HG02943 (cell line): ENCODE measurements at regions not wholly inside any gene's neighbourhood (a gene's known extent, or its start where the extent isn't known, plus 50 kb on each side); places are given as distances from the start of the nearest gene placed in this dataset.

Experiments
- ATAC-seq: cut with Tn5 transposase; IDR thresholded peaks from one replicate; pipeline ENCODE4 v1.9.1; 2021; ENCODE audit warnings: mild to moderate bottlenecking, low read depth, moderate library complexity; ENCODE audit not compliant: unreplicated experiment

DNA sequence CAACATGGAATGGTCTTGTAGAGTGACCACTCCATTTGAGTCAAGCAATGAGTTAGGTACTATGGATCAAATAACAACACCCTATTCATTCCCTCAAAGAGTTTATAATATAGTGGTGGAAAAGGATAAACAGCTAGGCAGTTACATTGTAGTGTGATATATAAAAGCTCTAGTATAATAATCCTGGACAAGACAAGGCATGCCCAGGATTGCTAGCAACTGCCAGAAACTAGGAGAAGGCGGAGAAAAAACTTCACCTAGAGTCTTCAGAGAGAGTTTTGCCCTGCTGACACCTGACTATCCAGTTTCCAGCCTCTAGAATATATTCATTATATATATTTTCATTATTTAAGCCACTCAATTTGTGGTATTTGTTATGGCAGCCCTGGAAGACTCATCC is 530.6 kb downstream of the KLF12 start:
- ATAC-seq = no peak

GRCh38 chr13:73602295-73602694 is 531.9 kb downstream of the KLF12 start:
- no peak for ATAC-seq

DNA sequence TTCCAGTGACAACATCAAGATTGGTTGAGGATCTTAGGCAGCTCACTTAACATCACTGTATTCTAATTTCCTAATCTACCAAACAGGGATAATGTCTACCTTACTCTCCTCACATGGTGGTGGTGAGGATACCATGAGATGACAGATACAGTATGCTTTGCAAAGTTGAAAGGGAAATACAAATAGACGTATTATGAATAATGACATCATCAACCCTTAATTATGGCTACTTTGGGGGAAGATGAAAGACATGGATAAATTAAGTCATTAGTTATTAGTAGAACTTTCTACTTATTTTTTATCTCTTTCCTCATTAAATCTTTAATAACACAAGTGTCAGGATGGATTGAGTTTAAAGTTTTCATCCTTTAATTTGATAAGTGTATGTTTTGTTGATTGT is 532.5 kb downstream of the KLF12 start:
- no peak for ATAC-seq

DNA sequence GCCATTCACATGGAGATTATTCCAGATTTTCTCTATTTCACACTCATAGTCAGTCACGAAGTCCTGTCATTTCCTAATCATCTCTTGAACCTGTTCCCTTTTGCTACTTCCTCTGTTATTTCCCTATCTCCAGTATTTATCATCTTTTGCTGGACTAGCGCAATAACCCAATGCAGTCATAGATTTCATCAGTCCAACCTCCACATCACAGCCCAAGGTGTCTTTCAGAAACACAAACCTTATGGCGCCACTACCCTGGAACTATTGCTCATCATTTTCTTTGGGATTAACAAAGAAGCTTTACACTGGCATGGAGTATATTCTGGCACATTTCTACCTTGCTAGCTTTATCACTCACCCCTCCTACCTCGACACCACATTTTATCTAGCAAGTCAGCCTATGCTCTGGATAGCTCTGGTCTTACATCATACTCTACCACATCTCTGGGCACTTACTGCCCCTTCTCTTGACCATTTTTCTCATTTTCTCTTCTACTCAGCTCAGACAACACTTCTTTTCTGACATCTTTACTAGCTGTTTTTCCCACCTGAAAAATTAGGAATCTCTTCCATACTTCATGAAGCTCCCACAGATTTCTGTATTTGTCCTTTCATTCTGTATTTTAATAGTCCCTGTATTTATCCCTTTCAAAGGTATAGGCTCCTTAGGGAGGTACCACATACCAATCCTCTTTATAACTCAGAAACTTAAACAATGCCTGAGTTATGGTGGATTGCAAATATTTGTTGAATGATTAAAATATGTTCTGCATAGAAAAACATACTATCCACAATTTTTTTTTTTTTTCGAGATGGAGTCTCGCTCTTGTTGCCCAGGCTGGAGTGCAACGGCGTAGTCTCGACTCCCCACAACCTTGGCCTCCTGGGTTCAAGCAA is 534.7 kb downstream of the KLF12 start:
- no peak for ATAC-seq

- ATAC-seq = no peak
Measured at GRCh38 chr13:73598020-73598712, 536.0 kb downstream of the KLF12 start.

DNA sequence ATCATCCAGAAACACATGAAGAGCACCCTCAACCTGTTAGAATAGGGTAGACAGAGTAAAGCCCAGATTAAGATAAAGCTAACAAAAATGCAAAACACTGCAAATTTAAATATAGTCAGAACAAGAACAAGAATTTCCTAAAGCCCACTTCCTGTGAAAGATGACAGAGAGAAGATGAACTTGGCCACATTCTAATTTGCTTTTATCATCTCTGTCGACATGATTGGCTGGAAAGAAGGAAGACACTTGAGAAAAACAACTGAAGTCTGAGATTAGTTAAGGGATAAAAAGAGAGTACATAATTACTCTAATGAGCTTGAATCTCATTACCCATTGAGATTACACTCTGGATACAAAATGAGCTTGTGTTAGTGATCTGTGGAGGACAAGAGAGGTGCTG is 537.6 kb downstream of the KLF5 start:
- no peak for ATAC-seq

DNA sequence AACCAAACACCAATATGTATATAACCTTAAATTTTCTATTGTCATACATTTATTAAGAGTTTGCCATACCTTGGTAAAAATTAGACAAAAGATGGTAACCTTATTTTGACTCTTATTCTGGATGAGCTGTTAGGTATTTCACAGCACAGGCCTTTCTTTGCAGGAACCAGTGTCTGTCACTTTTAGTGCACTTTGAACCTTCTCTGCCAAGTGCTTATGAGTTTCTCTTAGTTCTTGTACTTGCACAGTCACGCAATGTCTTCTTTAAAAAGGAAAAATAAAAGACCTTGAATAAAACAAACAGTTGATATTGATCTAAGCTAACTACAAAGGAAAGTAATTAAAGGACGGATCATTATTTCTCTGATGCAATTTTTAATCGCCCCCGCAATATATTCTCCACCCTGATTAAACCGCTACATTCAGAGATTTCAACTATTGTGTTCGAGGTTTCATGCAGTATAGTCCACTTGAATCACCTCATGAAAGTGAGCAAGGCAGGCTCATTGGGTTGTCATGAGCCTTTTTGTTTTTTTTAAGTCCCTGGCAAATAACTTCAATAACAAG is 534.5 kb downstream of the KLF5 start:
- ATAC-seq = no peak

GRCh38 chr13:73591861-73592260 is 533.1 kb downstream of the KLF5 start:
- ATAC-seq = no peak

DNA sequence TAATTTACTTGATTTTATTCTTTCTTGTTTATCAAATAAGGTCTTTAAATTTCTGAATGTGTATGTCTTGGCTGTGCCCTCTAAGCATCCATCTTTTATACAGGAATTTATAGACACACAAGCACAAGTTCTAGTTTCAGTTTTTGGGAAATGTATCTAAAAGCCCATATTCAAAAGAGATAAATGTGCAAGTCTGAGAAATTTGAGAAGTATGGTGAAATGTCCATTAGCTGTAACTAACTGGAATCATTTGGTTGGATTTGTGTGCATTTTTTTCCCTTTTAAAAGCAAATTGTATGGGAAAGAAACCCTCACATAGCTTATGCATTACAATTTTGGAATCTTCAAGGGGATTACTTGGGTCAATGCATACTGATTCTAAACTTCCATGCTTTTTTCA is 532.0 kb downstream of the KLF5 start:
- ATAC-seq = no peak

- ATAC-seq = no peak
Measured at GRCh38 chr13:73585236-73585635, 526.4 kb downstream of the KLF5 start.

GRCh38 chr13:73583331-73583730 is 524.5 kb downstream of the KLF5 start:
- no peak for ATAC-seq

GRCh38 chr13:73580513-73581267 is 521.9 kb downstream of the KLF5 start:
- ATAC-seq = no peak

GRCh38 chr13:73579574-73580274 is 520.9 kb downstream of the KLF5 start:
- ATAC-seq = no peak

GRCh38 chr13:73578251-73578875 is 519.6 kb downstream of the KLF5 start:
- no peak for ATAC-seq

GRCh38 chr13:73576291-73576690 is 517.5 kb downstream of the KLF5 start:
- ATAC-seq = no peak

GRCh38 chr13:73572824-73573223 is 514.0 kb downstream of the KLF5 start:
- no peak for ATAC-seq

DNA sequence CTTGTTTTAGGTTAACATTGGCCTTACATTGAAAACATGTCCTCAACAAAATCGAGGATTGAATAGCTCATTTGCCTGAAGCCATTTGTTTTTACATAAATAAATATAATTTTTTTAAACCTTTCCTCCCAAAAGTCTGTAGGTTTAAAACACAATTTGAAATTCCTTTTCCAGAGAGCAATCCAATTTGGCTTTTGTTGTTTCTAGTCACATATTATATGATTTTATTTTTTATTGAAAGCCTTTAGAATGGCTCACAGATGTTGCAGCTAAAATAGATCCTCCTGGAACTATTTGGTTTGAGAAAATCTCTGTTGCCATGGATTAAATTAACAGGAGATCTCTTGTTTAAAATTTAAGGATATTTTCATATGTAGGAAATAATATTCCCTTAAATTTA is 512.6 kb downstream of the KLF5 start:
- no peak for ATAC-seq

DNA sequence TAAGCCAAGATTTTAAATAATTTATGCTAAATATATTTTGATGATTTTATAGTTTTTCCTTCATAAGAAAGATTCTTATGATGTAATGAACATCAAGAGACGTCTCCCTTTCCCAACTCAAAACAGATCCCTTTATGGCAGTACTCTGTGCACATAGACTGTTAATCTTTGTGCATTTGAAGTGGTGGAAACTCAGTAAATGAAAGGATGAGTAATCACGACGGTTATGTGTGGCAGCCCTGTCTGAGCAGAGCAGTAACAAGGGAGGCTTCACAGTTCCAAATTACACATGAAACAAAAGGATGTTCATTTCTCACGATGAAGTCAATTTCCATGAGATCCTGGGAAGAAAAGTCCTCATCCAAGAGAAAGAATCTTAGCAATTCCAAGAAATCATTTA is 498.1 kb downstream of the KLF5 start:
- no peak for ATAC-seq

GRCh38 chr13:73556128-73556527 is 497.3 kb downstream of the KLF5 start:
- ATAC-seq = no peak

DNA sequence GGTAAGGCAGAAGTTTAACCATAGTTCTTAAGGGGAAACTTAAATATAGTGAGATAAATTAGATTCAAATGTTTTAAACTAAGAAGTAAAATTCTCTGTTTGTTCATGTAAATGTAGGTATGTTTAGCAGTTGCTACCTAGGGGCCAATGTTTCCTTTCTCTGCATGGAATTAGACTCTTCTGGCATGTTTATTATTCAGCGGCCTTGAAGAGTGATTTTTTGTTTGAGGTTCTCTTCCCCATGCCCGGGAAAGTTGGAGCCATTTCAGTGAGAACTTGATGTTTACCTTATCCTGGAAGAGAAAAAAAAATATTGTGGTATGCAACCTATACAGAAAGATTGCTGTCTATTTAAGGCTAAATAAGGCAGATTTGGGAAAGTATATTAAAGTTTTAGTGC is 492.9 kb downstream of the KLF5 start:
- ATAC-seq = no peak
